Liver (tissue), 8 donors: ENCODE measurements at regions not wholly inside any gene's neighbourhood (a gene's known extent, or its start where the extent isn't known, plus 50 kb on each side); places are given as distances from the start of the nearest gene placed in this dataset.

Experiments used
- DNase-seq: peaks from one replicate; pipeline ENCODE4 v3.0.0-alpha.2; 2017; ENCODE audit warnings: low spot score
- H3K27ac ChIP-seq, 2 donors: one replicate each; pipeline ENCODE4 v1.7.0; 2013; ENCODE audit warnings: inconsistent platforms in 2 of 2, low read length in 2 of 2, control low read depth in 1 of 2, low read depth in 1 of 2, mild to moderate bottlenecking in 1 of 2
- H3K27me3 ChIP-seq, 4 donors: one replicate each; pipeline versions ENCODE4 v1.6.1 to v1.7.0; 2013; ENCODE audit warnings: low read length in 3 of 4, inconsistent platforms in 1 of 4, mild to moderate bottlenecking in 1 of 4, moderate library complexity in 1 of 4; ENCODE audit not compliant: control insufficient read depth in 4 of 4, insufficient read depth in 4 of 4
- H3K36me3 ChIP-seq, 4 donors: one replicate each; pipeline versions ENCODE4 v1.6.1 to v1.7.0; 2013; ENCODE audit warnings: low read length in 3 of 4, mild to moderate bottlenecking in 3 of 4, low read depth in 1 of 4, moderate library complexity in 1 of 4; ENCODE audit not compliant: control insufficient read depth in 4 of 4, insufficient read depth in 3 of 4
- H3K4me1 ChIP-seq, 4 donors: one replicate each; pipeline versions ENCODE4 v1.6.1 to v1.7.0; 2013; ENCODE audit warnings: low read length in 3 of 4, mild to moderate bottlenecking in 3 of 4, moderate library complexity in 1 of 4; ENCODE audit not compliant: control insufficient read depth in 4 of 4, insufficient read depth in 4 of 4
- H3K4me3 ChIP-seq, 3 donors: one replicate each; pipeline versions ENCODE4 v1.6.1 to v1.7.0; 2013; ENCODE audit warnings: low read length in 3 of 3, control low read depth in 1 of 3, low read depth in 1 of 3, mild to moderate bottlenecking in 1 of 3
- H3K9ac ChIP-seq, 2 donors: one replicate each; pipeline ENCODE4 v1.7.0; 2013; ENCODE audit warnings: low read length in 2 of 2, mild to moderate bottlenecking in 2 of 2, moderate library complexity in 2 of 2, control low read depth in 1 of 2, low read depth in 1 of 2
- H3K9me3 ChIP-seq, 4 donors: one replicate each; pipeline versions ENCODE4 v1.6.1 to v1.7.0; 2013; ENCODE audit warnings: low read length in 3 of 4; ENCODE audit not compliant: control insufficient read depth in 4 of 4
- EGR1 ChIP-seq, 2 donors: IDR thresholded peaks; 2 replicates each; pipeline ENCODE4 v1.6.1; 2016 to 2018; ENCODE audit warnings: antibody characterized with exemption in 2 of 2, low read depth in 2 of 2
- FOXA1 ChIP-seq: IDR thresholded peaks from 2 replicates; pipeline ENCODE4 v1.6.1; 2016; ENCODE audit warnings: antibody characterized with exemption
- FOXA2 ChIP-seq: IDR thresholded peaks from 2 replicates; pipeline ENCODE4 v1.6.1; 2016; ENCODE audit warnings: antibody characterized with exemption
- GABPA ChIP-seq, 2 donors: IDR thresholded peaks in 1 of 2; conservative IDR thresholded peaks in 1 of 2; 2 replicates each; pipeline ENCODE4 v1.6.1; 2016; ENCODE audit warnings: antibody characterized with exemption in 2 of 2, mild to moderate bottlenecking in 1 of 2, moderate library complexity in 1 of 2
- HNF4A ChIP-seq, 2 donors: conservative IDR thresholded peaks; 2 replicates each; pipeline ENCODE4 v1.6.1; 2016; ENCODE audit warnings: antibody characterized with exemption in 2 of 2, mild to moderate bottlenecking in 2 of 2
- HNF4G ChIP-seq: IDR thresholded peaks from 2 replicates; pipeline ENCODE4 v1.6.1; 2016; ENCODE audit warnings: antibody characterized with exemption
- JUND ChIP-seq, 2 donors: IDR thresholded peaks; 2 replicates each; pipeline ENCODE4 v1.6.1; 2016; ENCODE audit warnings: antibody characterized with exemption in 2 of 2
- NR2F2 ChIP-seq: IDR thresholded peaks from 2 replicates; pipeline ENCODE4 v1.6.1; 2016; ENCODE audit warnings: antibody characterized with exemption
- RAD21 ChIP-seq, 2 donors: IDR thresholded peaks; 2 replicates each; pipeline ENCODE4 v1.6.1; 2016; ENCODE audit warnings: antibody characterized with exemption in 2 of 2, mild to moderate bottlenecking in 2 of 2
- RXRA ChIP-seq, 2 donors: IDR thresholded peaks; 2 replicates each; pipeline ENCODE4 v1.6.1; 2017 to 2018; ENCODE audit warnings: antibody characterized with exemption in 2 of 2, mild to moderate bottlenecking in 1 of 2
- SP1 ChIP-seq: IDR thresholded peaks from 2 replicates; pipeline ENCODE4 v1.6.1; 2018; ENCODE audit warnings: antibody characterized with exemption, mild to moderate bottlenecking
- TAF1 ChIP-seq: conservative IDR thresholded peaks from 2 replicates; pipeline ENCODE4 v1.6.1; 2016; ENCODE audit warnings: antibody characterized with exemption, mild to moderate bottlenecking
- YY1 ChIP-seq: IDR thresholded peaks from 2 replicates; pipeline ENCODE4 v1.6.1; 2016; ENCODE audit warnings: antibody characterized with exemption, mild to moderate bottlenecking
- WGBS: extraction: QIAGEN DNeasy Blood & Tissue Kit; methylation state at CpG from one replicate; pipeline ENCODE4 v1.1.7; 2013; 5-methylcytosine and 5-hydroxymethylcytosine counted together
- TF ChIP-seq, protein P1 (sequence below): IDR thresholded peaks from 2 replicates; pipeline ENCODE4 v1.6.1; 2016; ENCODE audit warnings: antibody characterized with exemption
- TF ChIP-seq, protein P2 (sequence below): IDR thresholded peaks from 2 replicates; pipeline ENCODE4 v1.6.1; 2016; ENCODE audit warnings: antibody characterized with exemption, mild to moderate bottlenecking
- TF ChIP-seq, protein P3 (sequence below): IDR thresholded peaks from 2 replicates; pipeline ENCODE4 v1.6.1; 2016; ENCODE audit warnings: antibody characterized with exemption
- TF ChIP-seq, protein P4 (sequence below): fragments of 150-350 bp; IDR thresholded peaks from 2 replicates; pipeline ENCODE4 v1.5.1; 2017; ENCODE audit warnings: improper control_type of control experiment, low read depth, low read length; ENCODE audit not compliant: missing input control
- TF ChIP-seq, protein P5 (sequence below): IDR thresholded peaks from 2 replicates; pipeline ENCODE4 v1.6.1; 2016; ENCODE audit warnings: antibody characterized with exemption
- donor health status: healthy.
- donor health status: healthy.
- donor health status: healthy.
- donor health status: healthy.
- donor health status: healthy.

DNA sequence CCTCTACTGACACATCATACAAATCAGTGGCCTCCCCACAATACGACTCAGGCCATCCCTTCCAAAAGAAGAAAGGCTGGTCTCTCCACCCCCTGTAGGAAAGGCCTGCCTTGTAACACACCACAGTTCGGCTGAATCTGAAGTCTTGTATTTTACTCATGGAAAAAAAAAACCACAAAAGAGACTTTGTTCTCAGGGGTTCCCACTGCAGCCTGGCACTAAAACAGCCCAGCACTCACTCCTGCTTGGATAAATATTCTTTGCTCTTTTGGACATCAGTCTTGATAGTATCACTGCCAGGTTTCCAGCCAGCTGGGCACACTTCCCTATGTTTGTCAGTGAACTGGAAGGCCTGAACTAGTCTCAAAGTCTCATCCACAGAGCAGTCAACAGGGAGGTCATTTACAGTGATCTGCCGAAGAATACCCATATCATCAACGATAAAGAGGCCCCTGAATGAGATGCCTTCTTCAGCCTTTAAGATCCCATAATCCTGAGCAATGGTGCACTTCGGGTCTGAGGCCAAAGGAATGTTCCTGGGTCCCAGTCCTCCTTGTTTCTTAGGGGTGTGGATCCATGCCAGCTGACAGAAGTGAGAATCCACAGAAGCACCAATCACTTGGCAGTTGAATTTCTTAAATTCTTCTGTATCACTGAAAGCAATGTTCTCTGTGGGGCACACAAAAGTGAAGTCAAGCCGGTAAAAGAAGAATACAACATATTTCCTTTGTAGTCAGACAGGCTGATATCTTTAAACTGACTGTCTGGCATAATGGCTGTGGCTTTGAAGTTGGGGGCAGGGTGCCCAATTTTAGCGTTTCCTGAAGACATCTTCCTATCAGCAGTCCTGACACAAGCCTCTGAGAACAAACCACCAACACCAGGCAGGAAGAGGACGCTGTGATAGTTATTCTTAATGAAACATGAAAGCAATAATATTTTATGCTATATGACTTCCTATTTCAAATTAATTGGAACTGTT lies 198.1 kb downstream of the LURAP1L start:
- Histone ChIP-seq H3K4me1 (peaks cover 0 to 11% (median 9%) of the 10 kb centered on the region in 4 donors), H3K9me3 (no peaks in the 10 kb centered on the region), H3K27me3 (no peaks in the 10 kb centered on the region), H3K4me3 (no peak overlapping the region), H3K27ac (peak overlapping the region; percentile 82 to 89), H3K9ac (peak overlapping the region in 1 of 2 donors; percentile 67), H3K36me3 (no peaks in the 10 kb centered on the region)
- DNase-seq, result no peak
- WGBS, result 25% methylated on average over 8 of the region's 8 CpGs
- TF ChIP-seq, protein P1, sequence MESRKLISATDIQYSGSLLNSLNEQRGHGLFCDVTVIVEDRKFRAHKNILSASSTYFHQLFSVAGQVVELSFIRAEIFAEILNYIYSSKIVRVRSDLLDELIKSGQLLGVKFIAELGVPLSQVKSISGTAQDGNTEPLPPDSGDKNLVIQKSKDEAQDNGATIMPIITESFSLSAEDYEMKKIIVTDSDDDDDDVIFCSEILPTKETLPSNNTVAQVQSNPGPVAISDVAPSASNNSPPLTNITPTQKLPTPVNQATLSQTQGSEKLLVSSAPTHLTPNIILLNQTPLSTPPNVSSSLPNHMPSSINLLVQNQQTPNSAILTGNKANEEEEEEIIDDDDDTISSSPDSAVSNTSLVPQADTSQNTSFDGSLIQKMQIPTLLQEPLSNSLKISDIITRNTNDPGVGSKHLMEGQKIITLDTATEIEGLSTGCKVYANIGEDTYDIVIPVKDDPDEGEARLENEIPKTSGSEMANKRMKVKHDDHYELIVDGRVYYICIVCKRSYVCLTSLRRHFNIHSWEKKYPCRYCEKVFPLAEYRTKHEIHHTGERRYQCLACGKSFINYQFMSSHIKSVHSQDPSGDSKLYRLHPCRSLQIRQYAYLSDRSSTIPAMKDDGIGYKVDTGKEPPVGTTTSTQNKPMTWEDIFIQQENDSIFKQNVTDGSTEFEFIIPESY, result peak; percentile 89
- TF ChIP-seq JUND (IDR thresholded peaks at IDR 0.05) (peak; percentile 73 to 94), SP1 (peak; percentile 99), NR2F2 (peak; percentile 18), FOXA2 (peak; percentile 78), FOXA1 (peak; percentile 82), TAF1 (peak; percentile 72), HNF4G (peak; percentile 96), RAD21 (IDR thresholded peaks at IDR 0.05) (peak; percentile 62 to 69), EGR1 (IDR thresholded peaks at IDR 0.05; ENCODE audit: low read depth in 2 of 2) (peak in 1 of 2 donors; percentile 85), HNF4A (conservative IDR thresholded peaks at IDR 0.05) (peak; percentile 99 to 100), GABPA (IDR thresholded peaks at IDR 0.05 in 1 of 2, conservative IDR thresholded peaks at IDR 0.05 in 1 of 2) (no peak), YY1 (peak; percentile 91), RXRA (IDR thresholded peaks at IDR 0.05) (peak; percentile 91 to 96)
- TF ChIP-seq, protein P2, sequence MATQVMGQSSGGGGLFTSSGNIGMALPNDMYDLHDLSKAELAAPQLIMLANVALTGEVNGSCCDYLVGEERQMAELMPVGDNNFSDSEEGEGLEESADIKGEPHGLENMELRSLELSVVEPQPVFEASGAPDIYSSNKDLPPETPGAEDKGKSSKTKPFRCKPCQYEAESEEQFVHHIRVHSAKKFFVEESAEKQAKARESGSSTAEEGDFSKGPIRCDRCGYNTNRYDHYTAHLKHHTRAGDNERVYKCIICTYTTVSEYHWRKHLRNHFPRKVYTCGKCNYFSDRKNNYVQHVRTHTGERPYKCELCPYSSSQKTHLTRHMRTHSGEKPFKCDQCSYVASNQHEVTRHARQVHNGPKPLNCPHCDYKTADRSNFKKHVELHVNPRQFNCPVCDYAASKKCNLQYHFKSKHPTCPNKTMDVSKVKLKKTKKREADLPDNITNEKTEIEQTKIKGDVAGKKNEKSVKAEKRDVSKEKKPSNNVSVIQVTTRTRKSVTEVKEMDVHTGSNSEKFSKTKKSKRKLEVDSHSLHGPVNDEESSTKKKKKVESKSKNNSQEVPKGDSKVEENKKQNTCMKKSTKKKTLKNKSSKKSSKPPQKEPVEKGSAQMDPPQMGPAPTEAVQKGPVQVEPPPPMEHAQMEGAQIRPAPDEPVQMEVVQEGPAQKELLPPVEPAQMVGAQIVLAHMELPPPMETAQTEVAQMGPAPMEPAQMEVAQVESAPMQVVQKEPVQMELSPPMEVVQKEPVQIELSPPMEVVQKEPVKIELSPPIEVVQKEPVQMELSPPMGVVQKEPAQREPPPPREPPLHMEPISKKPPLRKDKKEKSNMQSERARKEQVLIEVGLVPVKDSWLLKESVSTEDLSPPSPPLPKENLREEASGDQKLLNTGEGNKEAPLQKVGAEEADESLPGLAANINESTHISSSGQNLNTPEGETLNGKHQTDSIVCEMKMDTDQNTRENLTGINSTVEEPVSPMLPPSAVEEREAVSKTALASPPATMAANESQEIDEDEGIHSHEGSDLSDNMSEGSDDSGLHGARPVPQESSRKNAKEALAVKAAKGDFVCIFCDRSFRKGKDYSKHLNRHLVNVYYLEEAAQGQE, result peak; percentile 85
- TF ChIP-seq, protein P3, sequence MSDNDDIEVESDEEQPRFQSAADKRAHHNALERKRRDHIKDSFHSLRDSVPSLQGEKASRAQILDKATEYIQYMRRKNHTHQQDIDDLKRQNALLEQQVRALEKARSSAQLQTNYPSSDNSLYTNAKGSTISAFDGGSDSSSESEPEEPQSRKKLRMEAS, result peak; percentile 83
- TF ChIP-seq, protein P4, sequence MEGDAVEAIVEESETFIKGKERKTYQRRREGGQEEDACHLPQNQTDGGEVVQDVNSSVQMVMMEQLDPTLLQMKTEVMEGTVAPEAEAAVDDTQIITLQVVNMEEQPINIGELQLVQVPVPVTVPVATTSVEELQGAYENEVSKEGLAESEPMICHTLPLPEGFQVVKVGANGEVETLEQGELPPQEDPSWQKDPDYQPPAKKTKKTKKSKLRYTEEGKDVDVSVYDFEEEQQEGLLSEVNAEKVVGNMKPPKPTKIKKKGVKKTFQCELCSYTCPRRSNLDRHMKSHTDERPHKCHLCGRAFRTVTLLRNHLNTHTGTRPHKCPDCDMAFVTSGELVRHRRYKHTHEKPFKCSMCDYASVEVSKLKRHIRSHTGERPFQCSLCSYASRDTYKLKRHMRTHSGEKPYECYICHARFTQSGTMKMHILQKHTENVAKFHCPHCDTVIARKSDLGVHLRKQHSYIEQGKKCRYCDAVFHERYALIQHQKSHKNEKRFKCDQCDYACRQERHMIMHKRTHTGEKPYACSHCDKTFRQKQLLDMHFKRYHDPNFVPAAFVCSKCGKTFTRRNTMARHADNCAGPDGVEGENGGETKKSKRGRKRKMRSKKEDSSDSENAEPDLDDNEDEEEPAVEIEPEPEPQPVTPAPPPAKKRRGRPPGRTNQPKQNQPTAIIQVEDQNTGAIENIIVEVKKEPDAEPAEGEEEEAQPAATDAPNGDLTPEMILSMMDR, result no peak
- TF ChIP-seq, protein P5, sequence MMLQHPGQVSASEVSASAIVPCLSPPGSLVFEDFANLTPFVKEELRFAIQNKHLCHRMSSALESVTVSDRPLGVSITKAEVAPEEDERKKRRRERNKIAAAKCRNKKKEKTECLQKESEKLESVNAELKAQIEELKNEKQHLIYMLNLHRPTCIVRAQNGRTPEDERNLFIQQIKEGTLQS, result peak; percentile 35
